ENCODE measurements at regions not wholly inside any gene's neighbourhood (a gene's known extent, or its start where the extent isn't known, plus 50 kb on each side); places are given as distances from the start of the nearest gene placed in this dataset.

GRCh38 chr4:96099031-96099430 is 259.1 kb downstream of the PDHA2 start:
- Histone ChIP-seq H2AFZ (ENCODE audit: insufficient read depth, low read depth, low read length, poor library complexity, severe bottlenecking) (no peak overlapping the region), H3K36me3 (replicated peaks in 1 of 2; ENCODE audit: control extremely low read depth in 1 of 2, control insufficient read depth in 1 of 2, extremely low read depth in 1 of 2, insufficient read depth in 2 of 2, low read length in 1 of 2) (no peaks in the 10 kb centered on the region), H3K4me3 (ENCODE audit: control extremely low read depth in 1 of 5, extremely low read depth in 1 of 5, insufficient read depth in 1 of 5, low read depth in 2 of 5, low read length in 4 of 5) (no peak overlapping the region), H4K20me1 (ENCODE audit: control insufficient read depth, insufficient read depth, low read length, poor library complexity, severe bottlenecking) (no peaks in the 10 kb centered on the region), H3K27me3 (replicated peaks in 1 of 4; ENCODE audit: control extremely low read depth in 1 of 4, control insufficient read depth in 3 of 4, insufficient read depth in 4 of 4, low read length in 3 of 4) (no peaks in the 10 kb centered on the region), H3K9me3 (ENCODE audit: control extremely low read depth in 1 of 3, control insufficient read depth in 2 of 3, insufficient read depth in 1 of 3, low read length in 2 of 3) (no peaks in the 10 kb centered on the region), H3K4me2 (replicated peaks; ENCODE audit: low read depth, low read length, poor library complexity, severe bottlenecking) (no peak overlapping the region), H3K27ac (ENCODE audit: low read length in 2 of 2) (no peak overlapping the region), H3K79me2 (ENCODE audit: control insufficient read depth, insufficient read depth, low read length) (no peaks in the 10 kb centered on the region), H3K9ac (ENCODE audit: low read length) (no peak overlapping the region), H3K4me1 (ENCODE audit: control insufficient read depth in 2 of 2, insufficient read depth in 2 of 2, low read length in 2 of 2) (no peaks in the 10 kb centered on the region)
- TF ChIP-seq, protein P1, sequence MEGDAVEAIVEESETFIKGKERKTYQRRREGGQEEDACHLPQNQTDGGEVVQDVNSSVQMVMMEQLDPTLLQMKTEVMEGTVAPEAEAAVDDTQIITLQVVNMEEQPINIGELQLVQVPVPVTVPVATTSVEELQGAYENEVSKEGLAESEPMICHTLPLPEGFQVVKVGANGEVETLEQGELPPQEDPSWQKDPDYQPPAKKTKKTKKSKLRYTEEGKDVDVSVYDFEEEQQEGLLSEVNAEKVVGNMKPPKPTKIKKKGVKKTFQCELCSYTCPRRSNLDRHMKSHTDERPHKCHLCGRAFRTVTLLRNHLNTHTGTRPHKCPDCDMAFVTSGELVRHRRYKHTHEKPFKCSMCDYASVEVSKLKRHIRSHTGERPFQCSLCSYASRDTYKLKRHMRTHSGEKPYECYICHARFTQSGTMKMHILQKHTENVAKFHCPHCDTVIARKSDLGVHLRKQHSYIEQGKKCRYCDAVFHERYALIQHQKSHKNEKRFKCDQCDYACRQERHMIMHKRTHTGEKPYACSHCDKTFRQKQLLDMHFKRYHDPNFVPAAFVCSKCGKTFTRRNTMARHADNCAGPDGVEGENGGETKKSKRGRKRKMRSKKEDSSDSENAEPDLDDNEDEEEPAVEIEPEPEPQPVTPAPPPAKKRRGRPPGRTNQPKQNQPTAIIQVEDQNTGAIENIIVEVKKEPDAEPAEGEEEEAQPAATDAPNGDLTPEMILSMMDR (IDR thresholded peaks at IDR 0.05), result no peak
- TF ChIP-seq EZH2 (IDR thresholded peaks at IDR 0.05; ENCODE audit: borderline replicate concordance, insufficient read depth, low read depth, low read length, poor library complexity, severe bottlenecking), result no peak
- Mint-ChIP-seq H3K9me3 (ENCODE audit: insufficient read depth) (peaks cover 4% of the 10 kb centered on the region), H3K27me3 (no peaks in the 10 kb centered on the region), H3K4me3 (no peak overlapping the region), H3K27ac (no peak overlapping the region), H3K4me1 (no peaks in the 10 kb centered on the region)
- intact Hi-C loops (cut with micrococcal nuclease), result no loop called here
- ATAC-seq (ENCODE audit: low read depth) (no peak), DNase-seq (no peak)
- ChIA-PET POLR2A (no interaction called here), CTCF (no interaction called here)
- WGBS (ENCODE audit: insufficient coverage), result no CpG with 5 or more reads among the region's 1 CpG

- Histone ChIP-seq H3K79me2 (ENCODE audit: control insufficient read depth, insufficient read depth, low read length) (no peaks in the 10 kb centered on the region), H3K4me2 (replicated peaks; ENCODE audit: low read depth, low read length, poor library complexity, severe bottlenecking) (no peak overlapping the region), H2AFZ (ENCODE audit: insufficient read depth, low read depth, low read length, poor library complexity, severe bottlenecking) (no peak overlapping the region), H3K4me1 (ENCODE audit: control insufficient read depth in 2 of 2, insufficient read depth in 2 of 2, low read length in 2 of 2) (no peaks in the 10 kb centered on the region), H3K9me3 (ENCODE audit: control extremely low read depth in 1 of 3, control insufficient read depth in 2 of 3, insufficient read depth in 1 of 3, low read length in 2 of 3) (peaks cover 0 to 1% (median 0%) of the 10 kb centered on the region in 3 donors), H3K4me3 (ENCODE audit: control extremely low read depth in 1 of 5, extremely low read depth in 1 of 5, insufficient read depth in 1 of 5, low read depth in 2 of 5, low read length in 4 of 5) (no peak overlapping the region), H3K27me3 (replicated peaks in 1 of 4; ENCODE audit: control extremely low read depth in 1 of 4, control insufficient read depth in 3 of 4, insufficient read depth in 4 of 4, low read length in 3 of 4) (no peaks in the 10 kb centered on the region), H4K20me1 (ENCODE audit: control insufficient read depth, insufficient read depth, low read length, poor library complexity, severe bottlenecking) (no peaks in the 10 kb centered on the region), H3K27ac (ENCODE audit: low read length in 2 of 2) (no peak overlapping the region), H3K36me3 (replicated peaks in 1 of 2; ENCODE audit: control extremely low read depth in 1 of 2, control insufficient read depth in 1 of 2, extremely low read depth in 1 of 2, insufficient read depth in 2 of 2, low read length in 1 of 2) (no peaks in the 10 kb centered on the region), H3K9ac (ENCODE audit: low read length) (no peak overlapping the region)
- Mint-ChIP-seq H3K9me3 (ENCODE audit: insufficient read depth) (peaks cover 6% of the 10 kb centered on the region), H3K27me3 (no peaks in the 10 kb centered on the region), H3K4me3 (no peak overlapping the region), H3K27ac (no peak overlapping the region), H3K4me1 (no peaks in the 10 kb centered on the region)
- intact Hi-C loops (cut with micrococcal nuclease), result no loop called here
- TF ChIP-seq EZH2 (IDR thresholded peaks at IDR 0.05; ENCODE audit: borderline replicate concordance, insufficient read depth, low read depth, low read length, poor library complexity, severe bottlenecking), result no peak
- TF ChIP-seq, protein P1 (IDR thresholded peaks at IDR 0.05), result no peak
- WGBS (ENCODE audit: insufficient coverage), result no CpG with 5 or more reads among the region's 3 CpGs
- DNase-seq, result no peak
- ChIA-PET CTCF (no interaction called here), POLR2A (no interaction called here)
- ATAC-seq (ENCODE audit: low read depth), result no peak
These were observed 262.7 kb downstream of the PDHA2 start for GRCh38 chr4:96102541-96103026.
